GM18505 (cell line): ENCODE measurements at regions not wholly inside any gene's neighbourhood (a gene's known extent, or its start where the extent isn't known, plus 50 kb on each side); places are given as distances from the start of the nearest gene placed in this dataset.
"Not testable (repeated sequence)": the region's sequence is repeated elsewhere in the genome, so short reads cannot be mapped to it uniquely, and the experiment has no call there.

Source experiments
- ATAC-seq: cut with Tn5 transposase; IDR thresholded peaks from one replicate; pipeline ENCODE4 v1.9.1; 2021; ENCODE audit not compliant: unreplicated experiment
- POLR2A ChIP-seq: IDR thresholded peaks from 4 replicates; pipeline ENCODE4 v1.6.1; 2011; ENCODE audit warnings: borderline replicate concordance; ENCODE audit not compliant: insufficient read depth, insufficient read length; ENCODE audit errors: extremely low read depth

GRCh38 chr13:55038230-55038629 lies 2009.6 kb downstream of the OLFM4 start:
- no peak for ATAC-seq

DNA sequence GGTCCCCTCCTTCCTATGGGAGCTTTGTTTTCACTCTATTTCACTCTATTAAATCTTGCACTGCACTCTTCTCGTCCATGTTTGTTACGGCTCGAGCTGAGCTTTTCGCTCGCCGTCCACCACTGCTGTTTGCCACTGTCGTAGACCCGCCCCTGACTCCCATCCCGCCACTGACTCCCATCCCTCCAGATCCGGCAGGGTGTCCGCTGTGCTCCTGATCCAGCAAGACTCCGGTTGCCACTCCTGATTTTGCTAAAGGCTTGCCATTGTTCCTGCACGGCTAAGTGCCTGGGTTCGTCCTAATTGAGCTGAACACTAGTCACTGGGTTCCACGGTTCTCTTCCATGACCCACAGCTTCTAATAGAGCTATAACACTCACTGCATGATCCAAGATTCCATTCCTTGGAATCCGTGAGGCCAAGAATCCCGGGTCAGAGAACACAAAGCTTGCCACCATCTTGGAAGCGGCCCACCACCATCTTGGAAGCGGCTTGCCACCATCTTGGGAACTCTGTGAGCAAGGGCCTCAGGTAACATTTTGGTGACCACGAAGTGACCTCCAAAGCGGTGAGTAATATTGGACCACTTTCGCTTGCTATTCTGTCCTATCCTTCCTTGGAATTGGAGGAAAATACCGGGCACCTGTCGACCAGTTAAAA lies 2025.4 kb downstream of the OLFM4 start:
- ATAC-seq, result not testable (repeated sequence)

More at GRCh38 chr13:55038230-55038629, 2009.6 kb downstream of the OLFM4 start:
- TF ChIP-seq POLR2A, result no peak

- not testable (repeated sequence) for ATAC-seq
These were observed 2027.1 kb downstream of the OLFM4 start for GRCh38 chr13:55055666-55056065.

- TF ChIP-seq POLR2A, result no peak
- ATAC-seq, result no peak
These were observed 2034.0 kb downstream of the OLFM4 start for GRCh38 chr13:55062662-55063061.

GRCh38 chr13:55067946-55068345 lies 2039.3 kb downstream of the OLFM4 start:
- ATAC-seq, result no peak
- no peak for TF ChIP-seq POLR2A

- no peak for TF ChIP-seq POLR2A
These were observed 2041.1 kb downstream of the OLFM4 start for GRCh38 chr13:55069746-55070145.

DNA sequence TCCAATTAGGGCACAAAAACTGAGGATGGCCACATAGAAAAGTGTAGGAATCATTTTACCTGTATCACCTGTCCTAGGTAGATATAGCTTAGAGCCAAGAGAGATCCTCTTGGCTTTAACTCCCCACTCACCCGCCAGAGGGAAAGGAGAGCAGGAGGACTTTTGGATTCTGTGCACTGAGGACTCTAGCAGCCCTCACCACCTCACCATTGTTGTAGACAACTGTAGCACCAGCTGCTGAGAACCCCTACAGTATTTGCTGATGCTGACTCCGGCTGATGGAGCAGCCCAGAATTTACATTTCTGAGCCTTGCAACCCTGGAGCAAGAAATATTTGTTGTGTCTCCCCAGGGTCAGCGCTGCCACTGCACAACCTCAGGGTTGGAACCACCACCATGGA lies 2044.4 kb downstream of the OLFM4 start:
- TF ChIP-seq POLR2A, result no peak
- no peak for ATAC-seq

More at GRCh38 chr13:55069746-55070145, 2041.1 kb downstream of the OLFM4 start:
- ATAC-seq, result no peak

DNA sequence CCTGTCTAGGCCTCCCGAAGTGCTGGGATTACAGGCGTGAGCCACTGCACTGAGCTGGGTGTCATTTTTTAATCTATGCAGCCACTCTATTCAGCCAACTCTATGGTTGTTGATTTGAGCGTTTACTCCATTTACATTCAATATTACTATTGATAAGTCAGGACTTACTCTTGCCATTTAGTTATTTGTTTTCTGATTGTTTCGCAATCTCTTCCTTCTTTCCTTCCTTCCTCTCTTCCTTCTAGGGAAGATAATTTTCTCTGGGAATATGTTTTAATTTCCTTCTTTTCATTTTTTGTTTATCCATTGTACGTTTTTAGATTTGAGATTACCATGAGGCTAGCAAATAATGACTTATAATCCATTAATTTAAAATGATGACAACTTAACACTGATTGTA lies 2056.0 kb downstream of the OLFM4 start:
- no peak for TF ChIP-seq POLR2A
- ATAC-seq, result no peak

- no peak for ATAC-seq
- TF ChIP-seq POLR2A, result no peak
These were observed 2053.6 kb upstream of the PRR20A start for GRCh38 chr13:55087085-55087484.

DNA sequence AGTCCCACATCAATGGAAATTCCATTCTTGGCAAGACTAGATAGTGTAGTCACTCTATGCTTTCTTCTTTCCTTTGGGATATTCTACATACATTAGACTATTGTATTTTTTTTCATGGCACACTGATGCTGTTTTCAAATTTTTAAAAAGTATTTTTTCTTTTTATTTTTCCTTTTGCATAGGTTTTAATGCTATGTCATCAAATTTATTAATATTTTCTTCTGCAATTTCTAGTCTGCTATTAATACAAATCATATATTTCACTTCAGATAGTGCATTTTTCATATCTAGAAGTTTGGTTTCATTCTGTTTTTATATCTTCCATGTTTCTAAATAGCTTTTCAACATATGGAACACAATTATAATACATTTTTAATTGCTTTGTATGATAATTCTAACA lies 2050.1 kb upstream of the PRR20A start:
- TF ChIP-seq POLR2A, result no peak
- no peak for ATAC-seq

- no peak for ATAC-seq
These were observed 2049.5 kb upstream of the PRR20A start for GRCh38 chr13:55091172-55091571.

DNA sequence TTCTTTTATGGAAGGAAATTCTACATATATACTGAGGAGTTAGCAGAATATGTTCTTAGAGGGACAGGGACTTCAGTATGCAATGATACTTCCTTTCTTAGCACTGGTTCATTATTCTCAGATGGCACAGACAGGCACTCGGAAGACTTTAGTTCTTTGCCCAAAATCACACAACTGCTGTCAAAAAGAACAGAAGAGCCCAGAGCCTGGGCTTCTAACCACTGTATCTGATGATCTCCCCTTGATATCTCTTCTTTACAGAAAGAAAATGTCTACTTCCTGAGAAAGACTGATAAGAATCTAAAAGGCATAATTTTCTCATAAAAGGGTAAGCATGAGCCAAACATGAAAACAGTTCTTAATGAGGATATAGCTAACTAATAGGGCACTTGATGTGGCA lies 2034.2 kb upstream of the PRR20A start:
- TF ChIP-seq POLR2A, result no peak
- no peak for ATAC-seq

More at GRCh38 chr13:55091172-55091571, 2049.5 kb upstream of the PRR20A start:
- TF ChIP-seq POLR2A, result no peak

DNA sequence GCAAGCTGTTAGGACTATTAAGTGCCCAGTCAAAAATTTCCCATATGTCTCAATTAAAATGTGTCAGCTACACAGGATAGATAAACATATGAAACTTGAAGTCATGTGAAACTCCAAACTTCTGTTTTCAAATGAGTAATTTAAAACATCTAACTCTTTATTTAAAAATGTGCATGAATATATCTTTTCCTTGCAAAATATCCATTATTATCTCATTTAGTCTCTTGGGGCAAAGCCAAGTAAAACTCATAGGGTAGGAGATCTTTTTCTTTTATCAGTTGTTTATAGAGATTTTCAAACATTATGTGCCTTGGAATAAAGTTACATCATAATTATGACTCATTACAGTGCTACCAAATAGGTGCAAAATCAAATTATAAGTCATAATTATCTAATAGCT lies 2020.1 kb upstream of the PRR20A start:
- TF ChIP-seq POLR2A, result no peak
- ATAC-seq, result no peak

GRCh38 chr13:55155046-55155445 lies 1985.7 kb upstream of the PRR20A start:
- ATAC-seq, result no peak

DNA sequence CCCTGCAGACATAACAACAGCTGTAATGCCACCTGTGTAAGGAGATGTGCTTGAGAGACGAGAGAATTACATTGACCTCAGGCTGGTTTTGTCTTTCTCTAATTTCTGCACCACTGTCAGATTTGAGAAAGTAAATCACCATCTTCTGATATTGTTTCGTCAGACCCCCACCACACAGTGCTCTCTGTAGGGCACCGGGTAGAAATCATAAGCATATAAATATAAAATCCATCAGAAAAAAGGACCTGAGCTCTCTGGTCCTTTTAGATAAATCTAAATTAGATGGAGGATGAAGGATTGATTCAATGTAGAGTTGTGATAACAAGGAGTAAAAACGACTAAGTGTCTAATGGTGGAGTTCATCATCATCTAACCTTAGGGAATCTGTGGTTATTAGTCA lies 1981.0 kb upstream of the PRR20A start:
- no peak for TF ChIP-seq POLR2A
- ATAC-seq, result no peak

More at GRCh38 chr13:55155046-55155445, 1985.7 kb upstream of the PRR20A start:
- no peak for TF ChIP-seq POLR2A
